22Rv1 (cell line): ENCODE measurements at regions not wholly inside any gene's neighbourhood (a gene's known extent, or its start where the extent isn't known, plus 50 kb on each side); places are given as distances from the start of the nearest gene placed in this dataset.

Experiments
- ZFX ChIP-seq: fragments of 450-650 bp; IDR thresholded peaks from 2 replicates; pipeline ENCODE4 v1.6.1; 2017; ENCODE audit warnings: antibody characterized with exemption, borderline replicate concordance
- TF ChIP-seq, protein P1 (sequence below): fragments of 450-650 bp; IDR thresholded peaks from 2 replicates; pipeline ENCODE4 v1.5.1; 2017; ENCODE audit warnings: mild to moderate bottlenecking

DNA sequence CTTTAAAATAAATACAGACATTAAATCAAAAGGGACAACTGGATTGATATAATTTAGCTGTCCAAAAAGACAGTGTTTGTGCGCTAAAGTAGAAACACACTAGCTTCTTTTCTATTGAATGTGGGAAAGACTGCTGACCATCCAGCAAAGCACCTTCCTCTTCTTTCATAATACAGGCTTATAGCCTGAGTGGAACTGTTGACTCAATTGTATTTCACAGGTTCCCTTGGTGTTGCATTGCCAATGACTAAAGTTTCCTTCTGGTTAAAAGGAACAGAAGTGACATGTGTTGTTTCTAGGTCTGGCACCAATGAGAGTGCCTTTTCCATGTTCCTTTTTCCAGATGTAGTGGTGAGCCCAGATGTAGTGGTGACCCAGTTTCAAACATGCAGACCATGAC, 412.3 kb downstream of the RNF144A start:
- TF ChIP-seq, protein P1, sequence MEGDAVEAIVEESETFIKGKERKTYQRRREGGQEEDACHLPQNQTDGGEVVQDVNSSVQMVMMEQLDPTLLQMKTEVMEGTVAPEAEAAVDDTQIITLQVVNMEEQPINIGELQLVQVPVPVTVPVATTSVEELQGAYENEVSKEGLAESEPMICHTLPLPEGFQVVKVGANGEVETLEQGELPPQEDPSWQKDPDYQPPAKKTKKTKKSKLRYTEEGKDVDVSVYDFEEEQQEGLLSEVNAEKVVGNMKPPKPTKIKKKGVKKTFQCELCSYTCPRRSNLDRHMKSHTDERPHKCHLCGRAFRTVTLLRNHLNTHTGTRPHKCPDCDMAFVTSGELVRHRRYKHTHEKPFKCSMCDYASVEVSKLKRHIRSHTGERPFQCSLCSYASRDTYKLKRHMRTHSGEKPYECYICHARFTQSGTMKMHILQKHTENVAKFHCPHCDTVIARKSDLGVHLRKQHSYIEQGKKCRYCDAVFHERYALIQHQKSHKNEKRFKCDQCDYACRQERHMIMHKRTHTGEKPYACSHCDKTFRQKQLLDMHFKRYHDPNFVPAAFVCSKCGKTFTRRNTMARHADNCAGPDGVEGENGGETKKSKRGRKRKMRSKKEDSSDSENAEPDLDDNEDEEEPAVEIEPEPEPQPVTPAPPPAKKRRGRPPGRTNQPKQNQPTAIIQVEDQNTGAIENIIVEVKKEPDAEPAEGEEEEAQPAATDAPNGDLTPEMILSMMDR = no peak
- no peak for TF ChIP-seq ZFX
